ENCODE measurements at regions not wholly inside any gene's neighbourhood (a gene's known extent, or its start where the extent isn't known, plus 50 kb on each side); places are given as distances from the start of the nearest gene placed in this dataset.

DNA sequence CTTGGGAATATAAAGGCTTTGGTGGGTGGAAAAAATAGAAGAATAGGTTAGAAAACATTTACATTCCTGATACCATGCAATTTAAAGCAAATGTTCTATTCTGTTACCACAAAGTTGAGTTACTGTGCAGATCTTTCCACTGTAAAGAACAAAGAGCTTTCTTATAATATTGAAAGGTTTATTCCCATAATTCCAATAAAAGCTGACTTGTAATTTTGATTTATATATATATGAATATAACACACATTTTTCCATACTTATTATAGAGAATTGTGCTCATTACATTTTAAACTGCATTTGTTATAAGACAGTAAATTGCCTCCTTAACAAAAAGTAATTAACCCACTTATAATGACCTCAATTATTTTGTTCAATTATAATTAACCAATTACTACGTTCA lies 135.9 kb downstream of the RNASET2 start:
- 8% methylated on average over 1 of the region's 1 CpG for whole genome bisulfite sequencing (ENCODE audit: missing lambda C conversion rate)
- H3K4me3 ChIP-seq = no peak overlapping the region
- TF ChIP-seq EP300 (IDR thresholded peaks at IDR 0.05) (no peak), EHMT2 (IDR thresholded peaks at IDR 0.05; ENCODE audit: low read depth) (no peak), TFCP2L1 (CRISPR knock-in tag; IDR thresholded peaks at IDR 0.05) (no peak), NFE2L2 (conservative IDR thresholded peaks at IDR 0.05; ENCODE audit: low read length) (no peak), BHLHE40 (IDR thresholded peaks at IDR 0.05; ENCODE audit: low read depth, low read length) (no peak), FOXS1 (CRISPR knock-in tag; IDR thresholded peaks at IDR 0.05) (no peak), MAZ (IDR thresholded peaks at IDR 0.05; ENCODE audit: borderline replicate concordance, low read depth, low read length) (no peak)
- TF ChIP-seq, protein P1, sequence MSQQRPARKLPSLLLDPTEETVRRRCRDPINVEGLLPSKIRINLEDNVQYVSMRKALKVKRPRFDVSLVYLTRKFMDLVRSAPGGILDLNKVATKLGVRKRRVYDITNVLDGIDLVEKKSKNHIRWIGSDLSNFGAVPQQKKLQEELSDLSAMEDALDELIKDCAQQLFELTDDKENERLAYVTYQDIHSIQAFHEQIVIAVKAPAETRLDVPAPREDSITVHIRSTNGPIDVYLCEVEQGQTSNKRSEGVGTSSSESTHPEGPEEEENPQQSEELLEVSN (IDR thresholded peaks at IDR 0.05; ENCODE audit: borderline replicate concordance, low read depth) = no peak
- no peak overlapping the region for H3K27ac ChIP-seq
- CTCF ChIA-PET = no interaction called here
- no peaks in the 10 kb centered on the region for H3K4me1 ChIP-seq
- no peak for DNase-seq (ENCODE audit: low read depth in 1 of 2, low spot score in 1 of 2)
- H3K9me3 ChIP-seq = no peaks in the 10 kb centered on the region
- no peak for FAIRE-seq
- POLR2A ChIA-PET = no interaction called here
- no peak overlapping the region for H3K4me2 ChIP-seq
- no peak for ATAC-seq

DNA sequence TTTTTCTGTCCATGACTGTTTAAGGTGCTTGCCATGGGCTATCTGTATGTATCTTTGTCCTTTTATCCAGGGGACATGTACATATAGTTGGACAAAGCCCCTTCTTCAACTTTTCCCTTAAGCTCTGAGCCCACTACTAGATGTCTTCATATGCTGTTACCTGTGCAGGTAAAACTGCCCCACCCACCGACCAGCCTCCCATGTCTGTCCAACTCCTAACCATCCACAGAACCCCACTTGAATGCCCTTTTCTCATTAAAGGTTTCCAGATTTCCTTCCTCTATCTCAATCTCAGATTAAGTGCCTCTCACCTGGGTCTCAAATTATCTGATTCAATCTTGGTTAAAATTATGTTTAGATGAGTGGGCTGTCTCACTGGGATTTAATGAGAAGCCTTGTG lies 136.3 kb downstream of the RNASET2 start:
- no peak for TF ChIP-seq KDM5A (IDR thresholded peaks at IDR 0.05)
- TF ChIP-seq HEYL (CRISPR knock-in tag; IDR thresholded peaks at IDR 0.05) = no peak
- TF ChIP-seq, protein P2, sequence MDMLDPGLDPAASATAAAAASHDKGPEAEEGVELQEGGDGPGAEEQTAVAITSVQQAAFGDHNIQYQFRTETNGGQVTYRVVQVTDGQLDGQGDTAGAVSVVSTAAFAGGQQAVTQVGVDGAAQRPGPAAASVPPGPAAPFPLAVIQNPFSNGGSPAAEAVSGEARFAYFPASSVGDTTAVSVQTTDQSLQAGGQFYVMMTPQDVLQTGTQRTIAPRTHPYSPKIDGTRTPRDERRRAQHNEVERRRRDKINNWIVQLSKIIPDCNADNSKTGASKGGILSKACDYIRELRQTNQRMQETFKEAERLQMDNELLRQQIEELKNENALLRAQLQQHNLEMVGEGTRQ (IDR thresholded peaks at IDR 0.05) = no peak
- no peak for TF ChIP-seq PBX3 (IDR thresholded peaks at IDR 0.05)
- no peak for TF ChIP-seq ZSCAN20 (CRISPR knock-in tag; IDR thresholded peaks at IDR 0.05)
- TF ChIP-seq, protein P3, sequence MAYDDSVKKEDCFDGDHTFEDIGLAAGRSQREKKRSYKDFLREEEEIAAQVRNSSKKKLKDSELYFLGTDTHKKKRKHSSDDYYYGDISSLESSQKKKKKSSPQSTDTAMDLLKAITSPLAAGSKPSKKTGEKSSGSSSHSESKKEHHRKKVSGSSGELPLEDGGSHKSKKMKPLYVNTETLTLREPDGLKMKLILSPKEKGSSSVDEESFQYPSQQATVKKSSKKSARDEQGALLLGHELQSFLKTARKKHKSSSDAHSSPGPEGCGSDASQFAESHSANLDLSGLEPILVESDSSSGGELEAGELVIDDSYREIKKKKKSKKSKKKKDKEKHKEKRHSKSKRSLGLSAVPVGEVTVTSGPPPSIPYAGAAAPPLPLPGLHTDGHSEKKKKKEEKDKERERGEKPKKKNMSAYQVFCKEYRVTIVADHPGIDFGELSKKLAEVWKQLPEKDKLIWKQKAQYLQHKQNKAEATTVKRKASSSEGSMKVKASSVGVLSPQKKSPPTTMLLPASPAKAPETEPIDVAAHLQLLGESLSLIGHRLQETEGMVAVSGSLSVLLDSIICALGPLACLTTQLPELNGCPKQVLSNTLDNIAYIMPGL (CRISPR knock-in tag; IDR thresholded peaks at IDR 0.05; ENCODE audit: borderline replicate concordance) = no peak
- no peak for TF ChIP-seq RCOR1 (IDR thresholded peaks at IDR 0.05; ENCODE audit: low read depth, low read length)
- no peak for TF ChIP-seq ZC3H11A (IDR thresholded peaks at IDR 0.05)
- no peak for TF ChIP-seq MYC (IDR thresholded peaks at IDR 0.05; ENCODE audit: borderline replicate concordance, low read length)
- TF ChIP-seq MAX (IDR thresholded peaks at IDR 0.05) = no peak
- TF ChIP-seq FOSL2 (IDR thresholded peaks at IDR 0.05) = no peak
- no peak for TF ChIP-seq FOSL2 (CRISPR knock-in tag; IDR thresholded peaks at IDR 0.05)
- TF ChIP-seq MAZ (IDR thresholded peaks at IDR 0.05; ENCODE audit: borderline replicate concordance, low read depth, low read length) = no peak
- TF ChIP-seq, protein P4, sequence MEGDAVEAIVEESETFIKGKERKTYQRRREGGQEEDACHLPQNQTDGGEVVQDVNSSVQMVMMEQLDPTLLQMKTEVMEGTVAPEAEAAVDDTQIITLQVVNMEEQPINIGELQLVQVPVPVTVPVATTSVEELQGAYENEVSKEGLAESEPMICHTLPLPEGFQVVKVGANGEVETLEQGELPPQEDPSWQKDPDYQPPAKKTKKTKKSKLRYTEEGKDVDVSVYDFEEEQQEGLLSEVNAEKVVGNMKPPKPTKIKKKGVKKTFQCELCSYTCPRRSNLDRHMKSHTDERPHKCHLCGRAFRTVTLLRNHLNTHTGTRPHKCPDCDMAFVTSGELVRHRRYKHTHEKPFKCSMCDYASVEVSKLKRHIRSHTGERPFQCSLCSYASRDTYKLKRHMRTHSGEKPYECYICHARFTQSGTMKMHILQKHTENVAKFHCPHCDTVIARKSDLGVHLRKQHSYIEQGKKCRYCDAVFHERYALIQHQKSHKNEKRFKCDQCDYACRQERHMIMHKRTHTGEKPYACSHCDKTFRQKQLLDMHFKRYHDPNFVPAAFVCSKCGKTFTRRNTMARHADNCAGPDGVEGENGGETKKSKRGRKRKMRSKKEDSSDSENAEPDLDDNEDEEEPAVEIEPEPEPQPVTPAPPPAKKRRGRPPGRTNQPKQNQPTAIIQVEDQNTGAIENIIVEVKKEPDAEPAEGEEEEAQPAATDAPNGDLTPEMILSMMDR (IDR thresholded peaks at IDR 0.05) = no peak
- TF ChIP-seq NFE2L2 (conservative IDR thresholded peaks at IDR 0.05; ENCODE audit: low read length) = no peak
- TF ChIP-seq, protein P1 (IDR thresholded peaks at IDR 0.05; ENCODE audit: borderline replicate concordance, low read depth) = no peak
- TF ChIP-seq JUNB (IDR thresholded peaks at IDR 0.05) = no peak
- no peak for TF ChIP-seq RARB (CRISPR knock-in tag; IDR thresholded peaks at IDR 0.05)
- no peak for TF ChIP-seq TP53 (CRISPR knock-in tag; IDR thresholded peaks at IDR 0.05)
- no peak for TF ChIP-seq NR3C1 (IDR thresholded peaks at IDR 0.05)
- no peak overlapping the region for H3K27ac ChIP-seq
- no peak for ATAC-seq
- ChIA-PET POLR2A (no interaction called here), CTCF (no interaction called here)
- no peaks in the 10 kb centered on the region for H3K4me1 ChIP-seq
- DNase-seq (ENCODE audit: low read depth in 1 of 2, low spot score in 1 of 2) = no peak
- no peak overlapping the region for H3K4me2 ChIP-seq
- H3K9me3 ChIP-seq = no peaks in the 10 kb centered on the region
- FAIRE-seq = no peak
- H3K4me3 ChIP-seq = no peak overlapping the region
- WGBS (ENCODE audit: missing lambda C conversion rate) = 0% methylated on average over 1 of the region's 1 CpG

All from A549 (cell line).